ENCODE measurements at regions not wholly inside any gene's neighbourhood (a gene's known extent, or its start where the extent isn't known, plus 50 kb on each side); places are given as distances from the start of the nearest gene placed in this dataset.
"Not testable (repeated sequence)": the region's sequence is repeated elsewhere in the genome, so short reads cannot be mapped to it uniquely, and the experiment has no call there.

DNA sequence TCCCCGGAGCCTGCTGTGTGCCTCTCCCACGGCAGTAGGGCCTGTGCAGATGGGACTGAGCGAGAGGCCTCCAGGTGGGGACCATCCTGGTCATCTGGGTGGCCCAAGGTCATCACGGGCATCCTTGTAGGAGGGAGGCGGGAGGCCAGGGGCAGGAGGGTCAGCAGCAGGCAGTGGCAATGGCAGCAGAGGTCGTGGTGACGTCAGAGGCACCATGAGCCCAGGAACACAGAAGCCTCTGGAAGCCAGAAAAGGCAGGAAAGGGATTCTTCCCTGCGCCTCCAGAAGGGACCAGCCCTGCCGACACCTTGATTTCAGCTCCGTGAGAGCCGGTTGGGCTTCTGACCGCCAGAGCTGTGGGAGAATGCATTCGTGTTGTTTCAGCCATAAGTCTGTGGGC, 190.3 kb downstream of the BANP start:
- no peak for TF ChIP-seq PAX5 (IDR thresholded peaks at IDR 0.05; ENCODE audit: insufficient read depth, low read length, severe bottlenecking)
- no peak for TF ChIP-seq POU2F2 (IDR thresholded peaks at IDR 0.05; ENCODE audit: low read depth, low read length)
- DNase-seq (ENCODE audit: insufficient read length, low spot score) (no peak), FAIRE-seq (no peak)

DNA sequence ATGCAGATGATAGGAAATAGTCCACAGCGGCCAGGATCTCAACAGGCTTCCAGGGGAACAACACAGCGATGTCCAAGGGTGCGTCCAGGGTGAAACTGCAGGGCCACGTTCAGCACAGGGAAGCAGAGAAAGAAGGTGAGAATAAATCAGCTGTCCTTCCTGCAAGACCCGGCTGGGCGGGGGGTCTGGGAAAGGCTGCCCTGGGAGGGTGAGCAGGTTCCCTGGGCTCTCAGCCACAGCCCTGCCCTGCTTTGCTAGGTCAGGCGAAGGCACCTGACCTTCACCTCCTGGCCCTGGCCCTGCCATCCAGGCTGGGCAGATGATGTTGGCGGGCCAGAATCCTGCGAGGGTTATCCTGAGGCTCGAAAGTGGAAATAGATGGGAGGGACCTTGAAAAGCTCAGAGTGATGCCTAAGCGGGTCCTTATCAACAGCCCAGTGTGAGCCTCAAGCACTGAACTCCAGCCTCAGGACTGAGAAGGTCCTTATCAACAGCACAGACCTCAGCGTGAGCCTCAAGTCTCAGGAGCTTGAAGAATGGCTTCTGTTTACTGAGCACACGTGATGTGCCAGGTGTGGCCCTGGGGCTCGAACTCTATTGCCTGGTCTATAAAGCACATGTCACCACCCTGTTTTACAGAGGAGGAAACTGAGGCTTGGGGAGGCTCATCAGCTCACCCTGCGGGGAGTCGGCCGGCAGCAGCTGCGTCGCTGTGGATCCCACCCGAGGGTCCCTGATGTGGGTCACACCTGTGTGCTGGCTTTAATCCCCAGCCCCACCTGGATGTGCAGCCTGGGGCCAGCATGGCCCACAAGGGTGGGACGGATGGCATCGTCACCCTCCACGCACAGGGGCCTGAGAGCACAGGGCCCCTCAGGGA, 191.1 kb downstream of the BANP start:
- FAIRE-seq; DNase-seq (ENCODE audit: insufficient read length, low spot score): not testable (repeated sequence)

DNA sequence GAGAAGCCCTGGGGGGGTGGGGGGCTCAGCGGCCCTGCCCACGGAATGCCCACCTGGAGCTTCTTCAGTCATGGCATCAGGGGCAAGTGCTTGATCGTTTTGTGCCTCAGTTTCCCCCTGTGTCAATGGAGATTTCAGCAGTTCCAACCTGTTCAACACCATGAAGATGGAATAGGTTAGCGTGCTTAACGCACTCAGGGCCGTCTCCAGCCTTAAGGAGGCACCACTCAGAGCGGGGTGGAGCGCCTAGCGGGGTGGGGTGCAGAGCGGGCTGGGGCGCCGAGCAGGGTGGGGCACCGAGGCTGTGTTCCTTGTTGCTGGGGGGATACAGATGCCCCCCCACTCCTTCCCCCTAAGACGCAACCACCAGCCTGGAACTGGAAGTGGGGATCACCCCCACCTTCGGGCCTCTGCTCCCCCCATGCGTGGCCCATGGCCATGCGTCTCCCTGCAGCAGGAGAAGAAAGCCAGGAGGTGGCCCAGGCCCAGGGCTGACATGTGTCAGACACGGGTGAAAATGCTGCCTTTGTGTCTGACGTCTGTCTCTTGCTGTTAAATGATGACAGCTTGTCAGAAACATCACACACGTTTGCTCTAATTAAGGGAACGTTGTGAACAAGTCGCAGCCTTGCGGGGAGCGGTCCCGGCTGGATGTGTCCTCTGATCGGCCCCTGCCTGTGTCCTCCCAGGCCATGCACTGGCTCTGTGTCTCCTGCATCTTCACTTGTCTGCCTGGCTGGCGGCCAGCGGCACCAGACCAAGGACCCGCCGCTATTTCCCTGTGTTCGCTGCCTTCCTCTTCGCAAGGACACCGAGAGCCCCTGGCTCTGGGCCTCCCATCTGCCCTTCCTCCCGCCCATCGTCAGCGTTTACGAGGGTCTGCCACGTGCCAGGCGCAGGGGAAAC, 192.1 kb downstream of the BANP start:
- FAIRE-seq; DNase-seq (ENCODE audit: insufficient read length, low spot score): not testable (repeated sequence)

DNA sequence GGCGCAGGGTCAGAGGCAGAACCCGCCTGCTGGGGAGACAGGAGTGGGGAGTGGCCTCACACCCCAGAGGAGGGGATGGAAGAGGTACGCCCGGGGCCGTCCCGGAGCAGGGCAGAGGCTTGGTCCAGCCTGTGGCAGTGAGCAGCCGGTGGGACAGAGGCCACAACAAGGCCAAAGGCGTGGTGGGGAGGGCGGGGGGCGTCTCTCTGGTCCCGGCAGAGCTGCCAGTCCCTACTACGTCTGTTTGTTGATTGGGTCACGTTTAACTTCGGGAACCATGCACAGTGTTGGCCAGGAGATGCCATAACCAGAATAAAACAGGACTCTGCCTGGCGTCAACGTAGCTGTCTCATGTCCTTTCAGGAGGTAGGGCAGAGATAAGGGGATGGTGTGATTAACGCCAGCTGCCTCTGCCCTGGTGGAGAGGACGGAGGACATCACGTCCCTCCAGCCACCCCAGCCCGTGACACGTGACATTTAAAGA, 192.8 kb downstream of the BANP start:
- DNase-seq (ENCODE audit: insufficient read length, low spot score): no peak

DNA sequence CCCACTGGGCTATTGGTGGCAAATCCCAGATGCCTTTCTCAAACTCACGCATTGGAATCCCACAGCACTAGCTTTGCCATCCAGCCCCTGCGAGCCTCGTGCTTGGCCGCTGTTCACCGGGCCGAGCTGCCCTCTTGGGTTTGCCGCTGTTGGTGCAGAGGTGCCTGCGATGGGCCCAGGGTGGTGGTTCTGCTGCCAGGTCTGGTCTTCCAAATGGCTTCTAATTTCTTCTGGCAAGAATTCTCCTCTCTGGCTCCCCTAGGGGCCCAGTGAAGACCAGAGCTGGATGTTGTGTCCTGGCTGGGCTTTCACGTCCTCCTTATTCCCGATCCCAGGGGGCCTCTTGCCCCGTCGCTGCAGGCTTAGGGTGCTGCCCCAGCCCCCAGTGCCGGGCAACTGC, 194.1 kb downstream of the BANP start:
- FAIRE-seq: not testable (repeated sequence)

More for the DNA sequence above, 192.8 kb downstream of the BANP start:
- FAIRE-seq: no peak
- TF ChIP-seq PAX5 (IDR thresholded peaks at IDR 0.05; ENCODE audit: insufficient read depth, low read length, severe bottlenecking) (no peak), TAF1 (IDR thresholded peaks at IDR 0.05; ENCODE audit: low read depth, low read length) (no peak), POU2F2 (IDR thresholded peaks at IDR 0.05; ENCODE audit: low read depth, low read length) (no peak), POLR2A (IDR thresholded peaks at IDR 0.05; ENCODE audit: low read depth, low read length) (no peak), POLR2AphosphoS5 (IDR thresholded peaks at IDR 0.05; ENCODE audit: low read depth, low read length) (no peak), SPI1 (IDR thresholded peaks at IDR 0.05; ENCODE audit: low read depth, low read length) (no peak)

DNA sequence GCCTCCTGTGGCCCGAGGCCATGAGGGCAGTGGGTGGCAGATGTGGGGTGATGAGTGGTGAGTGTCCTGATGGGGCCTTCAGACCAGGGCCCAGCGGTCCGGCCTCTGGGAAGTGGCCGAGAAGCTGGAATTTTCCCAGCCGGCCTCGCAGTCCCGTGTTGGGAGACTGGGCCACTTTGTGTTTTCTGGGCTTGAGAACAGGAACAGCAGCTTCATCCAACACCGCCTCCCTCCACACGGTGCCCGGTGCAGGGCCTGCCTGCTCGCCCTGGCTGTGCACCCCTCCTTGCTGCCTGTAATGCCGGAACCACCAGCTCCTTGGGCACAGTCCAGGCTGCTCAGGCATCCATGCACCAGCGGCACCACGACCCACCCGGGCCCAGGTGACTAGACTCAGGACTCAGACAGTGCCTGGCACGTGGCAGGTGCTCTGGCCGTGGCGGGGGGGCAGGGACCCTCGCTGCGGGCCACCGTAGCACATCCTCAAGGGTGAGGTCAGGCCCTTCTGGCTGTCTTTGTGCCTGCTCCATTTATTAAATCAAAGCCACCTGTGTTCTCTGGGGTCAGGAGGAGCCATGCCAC, 194.7 kb downstream of the BANP start:
- not testable (repeated sequence) for FAIRE-seq; DNase-seq (ENCODE audit: insufficient read length, low spot score)

More for the DNA sequence above, 194.1 kb downstream of the BANP start:
- DNase-seq (ENCODE audit: insufficient read length, low spot score): not testable (repeated sequence)

DNA sequence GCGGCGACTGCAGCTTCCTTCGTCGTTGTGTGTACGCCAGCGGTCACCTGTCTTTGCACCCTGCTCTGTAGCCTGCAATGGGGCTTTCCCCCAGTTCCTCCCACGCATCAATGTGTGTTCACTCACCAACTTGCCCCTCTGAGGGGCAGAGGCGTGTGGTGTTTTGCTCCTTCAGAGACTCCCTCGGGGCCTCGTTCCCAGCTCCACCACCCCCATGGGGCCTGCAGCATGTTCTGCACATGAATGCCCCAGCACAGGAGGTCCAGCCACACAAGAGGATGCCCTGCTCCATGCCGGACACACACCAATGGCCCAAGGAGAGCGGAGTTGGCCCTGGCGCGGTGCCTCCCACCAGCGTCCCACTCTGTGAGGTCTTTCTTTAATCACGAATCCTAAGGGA, 196.8 kb downstream of the BANP start:
- not testable (repeated sequence) for FAIRE-seq

DNA sequence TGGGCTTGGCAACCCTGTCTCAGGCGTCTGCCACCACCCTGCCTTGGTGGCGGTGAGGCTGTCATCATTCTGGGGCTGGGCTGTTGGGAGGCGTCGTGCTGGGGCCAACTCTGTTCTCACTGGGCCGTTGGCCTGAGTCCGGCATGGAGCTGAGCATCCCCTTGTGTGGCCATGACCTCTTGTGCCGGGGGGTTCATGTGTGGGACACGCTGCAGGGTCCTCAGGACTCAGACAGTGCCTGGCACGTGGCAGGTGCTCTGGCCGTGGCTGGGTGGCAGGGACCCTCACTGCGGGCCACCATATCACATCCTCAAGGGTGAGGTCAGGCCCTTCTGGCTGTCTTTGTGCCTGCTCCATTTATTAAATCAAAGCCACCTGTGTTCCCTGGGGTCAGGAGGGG, 197.4 kb downstream of the BANP start:
- DNase-seq (ENCODE audit: insufficient read length, low spot score); FAIRE-seq: not testable (repeated sequence)

More for the DNA sequence above, 196.8 kb downstream of the BANP start:
- DNase-seq (ENCODE audit: insufficient read length, low spot score): not testable (repeated sequence)

DNA sequence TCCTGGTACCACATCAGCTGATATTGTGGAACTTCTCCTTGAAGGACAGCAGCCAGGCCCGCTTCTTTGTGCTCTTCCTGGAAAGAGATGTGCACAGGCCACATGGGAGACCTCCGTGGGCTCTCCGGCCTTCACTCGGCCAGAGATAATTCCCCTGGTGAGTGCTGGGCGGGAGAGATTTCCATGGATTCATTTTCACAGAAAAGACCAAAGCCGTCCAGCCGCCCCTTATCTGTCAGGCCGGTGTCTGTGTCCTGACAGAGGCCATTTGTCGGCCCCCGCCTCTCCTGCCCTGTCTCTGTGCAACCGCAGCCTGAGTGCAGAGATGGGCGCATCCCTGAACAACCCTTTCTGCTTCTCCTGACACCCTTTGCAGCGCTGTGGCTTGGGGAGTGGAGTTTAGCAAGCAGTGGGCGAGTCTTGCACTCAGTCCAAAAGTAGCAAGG, 197.9 kb downstream of the BANP start:
- DNase-seq (ENCODE audit: insufficient read length, low spot score); FAIRE-seq: not testable (repeated sequence)

DNA sequence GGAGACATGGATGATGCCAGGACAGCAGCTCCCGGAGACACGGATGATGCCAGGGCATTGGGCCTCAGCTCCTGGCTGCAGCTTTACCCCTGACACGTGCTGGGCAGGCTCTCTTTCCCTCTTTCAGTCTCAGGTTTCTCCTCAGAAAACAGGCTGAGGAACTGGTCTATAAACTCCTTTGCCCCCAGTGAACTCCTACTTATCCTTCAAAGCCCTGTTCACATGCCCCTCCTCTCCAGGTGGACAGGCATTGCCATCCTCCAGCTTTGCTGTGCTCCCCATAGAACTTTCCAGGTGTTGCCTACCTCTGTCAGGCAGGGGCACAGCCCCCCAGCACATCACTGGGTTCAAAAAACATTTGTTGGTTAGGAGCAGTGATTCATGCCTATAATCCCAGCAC, 198.4 kb downstream of the BANP start:
- FAIRE-seq; DNase-seq (ENCODE audit: insufficient read length, low spot score): not testable (repeated sequence)

DNA sequence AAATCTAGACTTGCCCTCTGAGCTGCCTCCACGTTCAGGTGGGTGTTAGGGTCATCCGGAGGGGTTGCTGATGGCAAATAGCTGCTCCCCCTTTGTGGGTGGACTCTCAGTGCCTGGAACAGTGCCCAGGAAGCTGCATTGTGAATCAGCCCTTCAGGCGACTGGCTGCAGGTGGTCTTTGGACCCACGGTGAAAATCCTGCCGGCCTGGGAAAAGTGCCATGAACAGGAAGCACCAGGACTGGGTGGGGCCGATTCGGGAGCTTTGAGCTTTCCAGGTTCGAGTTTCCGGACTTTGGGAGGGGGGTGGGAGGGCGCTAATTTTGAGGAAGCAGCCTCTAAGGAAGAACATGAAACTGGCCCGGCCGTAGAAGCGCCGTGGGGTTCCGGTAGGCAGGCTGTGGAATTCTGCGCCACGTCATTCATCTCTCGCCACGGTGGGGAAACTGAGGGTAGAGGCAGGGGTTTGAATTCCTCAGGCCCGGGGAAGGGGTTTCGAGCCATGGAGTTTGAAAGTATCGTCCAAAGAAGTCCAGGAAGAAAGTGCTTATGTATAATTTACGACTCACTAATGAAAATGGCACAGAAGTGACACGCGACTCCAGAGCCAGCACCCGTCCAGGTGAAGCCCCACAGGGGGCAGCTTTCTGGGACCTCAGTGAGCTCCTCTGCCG, 199.4 kb downstream of the BANP start:
- FAIRE-seq; DNase-seq (ENCODE audit: insufficient read length, low spot score): not testable (repeated sequence)

DNA sequence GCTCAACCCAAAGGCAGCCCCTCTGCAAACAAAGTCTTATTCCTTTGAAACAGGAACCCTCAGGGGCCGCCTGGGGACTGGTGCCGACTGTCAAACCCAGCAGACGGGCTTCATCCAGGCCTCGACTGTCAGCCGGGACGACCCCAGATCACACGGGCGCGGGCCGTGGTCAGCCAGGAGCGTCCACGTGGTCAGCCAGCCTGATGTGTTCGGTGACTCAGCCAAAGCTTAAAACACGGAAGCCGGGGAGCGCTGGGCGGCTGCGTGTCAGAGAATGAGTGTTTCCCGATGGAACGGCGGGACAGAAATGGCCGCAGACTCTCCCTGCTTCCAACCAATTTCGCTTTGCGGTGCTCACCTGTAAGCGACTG, 199.9 kb downstream of the BANP start:
- DNase-seq (ENCODE audit: insufficient read length, low spot score); FAIRE-seq: not testable (repeated sequence)

DNA sequence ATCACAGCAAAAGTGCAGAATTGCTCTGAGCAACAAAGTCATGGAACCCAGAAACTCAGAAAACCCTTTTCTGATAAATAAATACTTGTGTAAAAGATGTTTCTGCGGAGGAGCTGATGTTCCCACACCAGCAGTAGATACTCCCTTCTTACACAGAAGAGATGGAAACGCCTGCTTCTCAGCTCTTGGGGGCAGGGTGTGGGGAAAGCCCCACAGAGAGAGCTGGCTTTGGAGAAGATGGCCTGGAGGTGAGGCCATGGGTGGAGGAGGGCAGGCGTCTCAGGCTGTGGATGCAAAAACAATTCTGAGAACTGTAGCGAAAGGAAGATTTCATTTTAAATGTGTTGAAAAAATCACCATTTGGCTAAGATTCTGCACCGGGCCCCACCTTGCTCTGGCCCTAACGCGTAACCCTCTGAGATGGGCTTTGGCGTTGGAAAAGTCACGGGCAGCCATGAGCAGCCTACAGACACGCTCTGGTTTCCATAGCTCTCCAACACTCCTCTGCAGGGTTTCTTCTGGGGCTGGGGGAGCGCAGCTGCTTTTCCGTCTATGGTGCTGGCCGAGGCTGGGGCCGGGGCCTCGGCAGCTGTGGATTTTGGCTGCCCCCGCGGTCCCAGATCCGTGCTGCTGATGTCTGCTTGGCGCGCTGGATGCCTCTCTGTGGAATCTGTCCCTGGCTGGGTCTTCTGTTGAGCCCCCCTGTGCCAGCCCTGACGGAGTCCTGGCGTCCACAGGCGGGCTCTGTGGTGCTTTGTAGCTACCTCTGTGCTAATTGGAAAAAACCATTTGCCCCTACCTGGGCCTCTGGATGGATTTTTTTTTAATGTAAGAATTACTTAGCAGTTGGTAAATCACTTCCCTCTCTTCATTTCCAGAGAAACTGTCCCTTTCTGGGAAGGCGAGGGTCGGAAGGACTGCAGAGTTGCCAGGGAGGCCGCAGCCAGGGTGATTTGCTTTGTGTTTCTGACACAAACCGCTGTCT, 200.9 kb downstream of the BANP start:
- FAIRE-seq; DNase-seq (ENCODE audit: insufficient read length, low spot score): not testable (repeated sequence)

DNA sequence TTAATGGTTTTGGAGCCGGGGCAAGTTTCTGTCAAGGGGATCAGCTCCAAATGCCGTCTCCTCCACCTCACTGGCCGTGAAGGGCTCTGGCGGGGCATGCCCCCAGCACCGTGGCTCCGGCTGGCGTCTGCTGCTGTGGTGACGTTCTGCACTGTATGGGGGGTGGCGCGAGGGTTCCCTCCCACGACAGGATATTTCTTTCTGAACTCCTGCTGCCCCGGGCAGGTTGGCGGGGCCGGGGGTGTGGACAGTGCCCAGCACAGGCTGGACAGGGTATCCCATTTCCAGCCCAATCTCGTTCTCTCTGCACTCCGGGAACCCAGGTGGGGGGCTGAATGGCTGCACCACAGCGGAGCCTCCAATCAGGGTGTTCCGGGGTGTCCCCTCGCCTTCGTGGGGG, 201.6 kb downstream of the BANP start:
- FAIRE-seq; DNase-seq (ENCODE audit: insufficient read length, low spot score): not testable (repeated sequence)

DNA sequence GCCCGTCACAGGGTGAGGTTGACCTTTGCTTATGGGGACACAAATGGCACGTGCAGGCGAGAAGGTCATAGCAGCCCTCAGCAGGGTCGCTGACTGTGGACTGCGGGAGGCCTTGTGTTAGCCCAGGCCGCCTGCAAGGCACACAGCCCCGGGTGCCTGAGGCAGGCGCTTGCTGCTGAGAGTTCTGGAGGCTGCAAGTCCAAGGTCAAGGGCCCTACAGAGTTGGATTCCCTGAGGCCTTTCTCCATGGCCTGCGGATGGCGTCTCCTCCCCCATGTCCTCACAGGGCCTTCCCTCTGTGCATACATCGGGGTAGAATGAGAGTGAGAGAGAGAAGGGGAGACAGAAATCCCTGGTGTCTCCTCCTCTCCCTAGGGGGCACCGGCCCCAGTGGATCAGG, 202.3 kb downstream of the BANP start:
- not testable (repeated sequence) for FAIRE-seq; DNase-seq (ENCODE audit: insufficient read length, low spot score)

DNA sequence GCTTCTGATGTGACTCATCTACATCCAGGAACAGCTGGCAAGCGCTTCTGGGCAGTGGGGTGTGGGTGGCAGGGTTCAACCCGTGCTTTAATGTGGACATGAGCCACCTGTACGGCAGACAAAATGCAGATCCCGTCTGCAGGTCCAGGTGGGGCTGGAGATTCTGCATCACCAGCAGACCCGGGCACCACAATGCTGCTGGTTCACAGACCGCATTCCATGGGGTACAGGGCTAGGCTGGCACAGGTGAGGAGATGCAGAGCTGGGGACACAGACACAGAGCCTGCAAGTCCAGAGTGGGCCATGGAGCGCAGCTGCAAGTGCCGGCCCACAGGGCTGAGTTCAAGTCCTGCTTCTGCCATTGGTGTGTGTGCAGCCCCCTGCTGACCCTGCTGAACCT, 203.7 kb downstream of the BANP start:
- not testable (repeated sequence) for FAIRE-seq; DNase-seq (ENCODE audit: insufficient read length, low spot score)
